ENCODE measurements at regions not wholly inside any gene's neighbourhood (a gene's known extent, or its start where the extent isn't known, plus 50 kb on each side); places are given as distances from the start of the nearest gene placed in this dataset.

DNA sequence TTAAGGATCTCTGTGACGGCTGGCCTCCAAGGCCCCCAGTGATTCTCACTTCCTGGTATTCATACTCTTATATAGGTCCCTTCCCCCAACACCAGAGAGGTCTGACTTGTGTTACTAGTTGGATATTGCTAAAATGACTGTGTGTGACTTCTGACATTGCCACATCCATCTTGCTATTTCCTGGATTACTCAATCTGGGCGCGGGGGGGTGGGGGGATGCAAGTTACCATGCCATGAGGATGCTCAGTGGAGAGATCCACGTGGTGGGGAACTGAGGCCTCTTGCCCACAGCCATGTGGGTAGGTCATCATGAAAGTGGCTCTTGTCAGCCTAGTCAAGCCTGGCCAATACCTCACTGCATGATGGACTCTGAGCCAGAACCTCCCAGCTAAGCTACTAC, 117.0 kb downstream of the UBE2U start:
- WGBS (ENCODE audit: insufficient coverage): no CpG with 5 or more reads among the region's 4 CpGs
- TF ChIP-seq, protein P1, sequence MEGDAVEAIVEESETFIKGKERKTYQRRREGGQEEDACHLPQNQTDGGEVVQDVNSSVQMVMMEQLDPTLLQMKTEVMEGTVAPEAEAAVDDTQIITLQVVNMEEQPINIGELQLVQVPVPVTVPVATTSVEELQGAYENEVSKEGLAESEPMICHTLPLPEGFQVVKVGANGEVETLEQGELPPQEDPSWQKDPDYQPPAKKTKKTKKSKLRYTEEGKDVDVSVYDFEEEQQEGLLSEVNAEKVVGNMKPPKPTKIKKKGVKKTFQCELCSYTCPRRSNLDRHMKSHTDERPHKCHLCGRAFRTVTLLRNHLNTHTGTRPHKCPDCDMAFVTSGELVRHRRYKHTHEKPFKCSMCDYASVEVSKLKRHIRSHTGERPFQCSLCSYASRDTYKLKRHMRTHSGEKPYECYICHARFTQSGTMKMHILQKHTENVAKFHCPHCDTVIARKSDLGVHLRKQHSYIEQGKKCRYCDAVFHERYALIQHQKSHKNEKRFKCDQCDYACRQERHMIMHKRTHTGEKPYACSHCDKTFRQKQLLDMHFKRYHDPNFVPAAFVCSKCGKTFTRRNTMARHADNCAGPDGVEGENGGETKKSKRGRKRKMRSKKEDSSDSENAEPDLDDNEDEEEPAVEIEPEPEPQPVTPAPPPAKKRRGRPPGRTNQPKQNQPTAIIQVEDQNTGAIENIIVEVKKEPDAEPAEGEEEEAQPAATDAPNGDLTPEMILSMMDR (IDR thresholded peaks at IDR 0.05): no peak
- Histone ChIP-seq H3K9ac (ENCODE audit: insufficient read depth, low read length, poor library complexity, severe bottlenecking) (no peak overlapping the region), H4K20me1 (ENCODE audit: insufficient read depth, low read length) (no peaks in the 10 kb centered on the region), H3K79me2 (ENCODE audit: insufficient read depth, low read length) (no peaks in the 10 kb centered on the region), H3K27ac (ENCODE audit: low read depth in 1 of 2, low read length in 2 of 2) (peak overlapping the region in 1 of 2 donors; percentile 33), H3K27me3 (ENCODE audit: control insufficient read depth in 2 of 2, insufficient read depth in 2 of 2, low read length in 2 of 2) (no peaks in the 10 kb centered on the region), H3K4me3 (replicated peaks in 1 of 3; ENCODE audit: low read depth in 2 of 3, low read length in 3 of 3) (no peak overlapping the region), H3K4me1 (ENCODE audit: control insufficient read depth in 1 of 2, insufficient read depth in 2 of 2, low read length in 2 of 2) (peaks cover 5 to 10% of the 10 kb centered on the region in 2 donors), H3K36me3 (replicated peaks in 1 of 2; ENCODE audit: control insufficient read depth in 1 of 2, insufficient read depth in 2 of 2, low read length in 2 of 2) (no peaks in the 10 kb centered on the region), H2AFZ (ENCODE audit: insufficient read depth, low read depth, low read length, poor library complexity, severe bottlenecking) (peak overlapping the region; percentile 2), H3K9me3 (replicated peaks in 1 of 2; ENCODE audit: control insufficient read depth in 1 of 2, insufficient read depth in 1 of 2, low read length in 2 of 2) (no peaks in the 10 kb centered on the region), H3K4me2 (replicated peaks; ENCODE audit: extremely low read depth, low read length, poor library complexity, severe bottlenecking) (no peak overlapping the region)
- no peak overlapping the region for H3K4me3 Mint-ChIP-seq
- H3K4me1 Mint-ChIP-seq: peaks cover 12% of the 10 kb centered on the region
- no peaks in the 10 kb centered on the region for H3K36me3 Mint-ChIP-seq
- DNase-seq: peak; percentile 37 to 66 (median 61)
- H3K9me3 Mint-ChIP-seq: peaks cover 0 to 3% (median 0%) of the 10 kb centered on the region in 7 donors
- intact Hi-C loops (cut with micrococcal nuclease): no loop called here
- peak overlapping the region in 5 of 7 donors; percentile 25 to 86 (median 70) for H3K27ac Mint-ChIP-seq
- H3K27me3 Mint-ChIP-seq (ENCODE audit: low read depth in 3 of 3): peaks cover 0 to 4% (median 1%) of the 10 kb centered on the region in 3 donors

GRCh38 chr1:64320922-64321614, 117.6 kb downstream of the UBE2U start:
- Mint-ChIP-seq H3K9me3 (peaks cover 0 to 3% (median 0%) of the 10 kb centered on the region in 7 donors), H3K4me1 (peaks cover 12% of the 10 kb centered on the region), H3K36me3 (no peaks in the 10 kb centered on the region), H3K27me3 (ENCODE audit: low read depth in 3 of 3) (peaks cover 0 to 4% (median 1%) of the 10 kb centered on the region in 3 donors), H3K4me3 (no peak overlapping the region), H3K27ac (peak overlapping the region in 1 of 7 donors; percentile 43)
- Histone ChIP-seq H3K9me3 (replicated peaks in 1 of 2; ENCODE audit: control insufficient read depth in 1 of 2, insufficient read depth in 1 of 2, low read length in 2 of 2) (no peaks in the 10 kb centered on the region), H3K36me3 (replicated peaks in 1 of 2; ENCODE audit: control insufficient read depth in 1 of 2, insufficient read depth in 2 of 2, low read length in 2 of 2) (no peaks in the 10 kb centered on the region), H3K27ac (ENCODE audit: low read depth in 1 of 2, low read length in 2 of 2) (no peak overlapping the region), H2AFZ (ENCODE audit: insufficient read depth, low read depth, low read length, poor library complexity, severe bottlenecking) (no peak overlapping the region), H3K79me2 (ENCODE audit: insufficient read depth, low read length) (no peaks in the 10 kb centered on the region), H3K4me2 (replicated peaks; ENCODE audit: extremely low read depth, low read length, poor library complexity, severe bottlenecking) (no peak overlapping the region), H3K4me3 (replicated peaks in 1 of 3; ENCODE audit: low read depth in 2 of 3, low read length in 3 of 3) (no peak overlapping the region), H3K4me1 (ENCODE audit: control insufficient read depth in 1 of 2, insufficient read depth in 2 of 2, low read length in 2 of 2) (peaks cover 5 to 10% of the 10 kb centered on the region in 2 donors), H4K20me1 (ENCODE audit: insufficient read depth, low read length) (no peaks in the 10 kb centered on the region), H3K9ac (ENCODE audit: insufficient read depth, low read length, poor library complexity, severe bottlenecking) (no peak overlapping the region), H3K27me3 (ENCODE audit: control insufficient read depth in 2 of 2, insufficient read depth in 2 of 2, low read length in 2 of 2) (no peaks in the 10 kb centered on the region)
- WGBS (ENCODE audit: insufficient coverage): 94% methylated on average over 8 of the region's 11 CpGs
- DNase-seq: no peak
- TF ChIP-seq, protein P1 (IDR thresholded peaks at IDR 0.05): no peak
- intact Hi-C loops (cut with micrococcal nuclease): no loop called here
